Left renal cortex interstitium (tissue), 4 donors: ENCODE measurements at regions not wholly inside any gene's neighbourhood (a gene's known extent, or its start where the extent isn't known, plus 50 kb on each side); places are given as distances from the start of the nearest gene placed in this dataset.

ENCODE experiments used
- DNase-seq, 4 donors: peaks; one replicate each; pipeline ENCODE4 v3.0.0-alpha.2; 2013; ENCODE audit warnings: low read depth in 4 of 4, low spot score in 2 of 4, missing footprints in 1 of 4

GRCh38 chr4:136198358-136198757, 1333.9 kb downstream of the PCDH18 start:
- no peak for DNase-seq

GRCh38 chr4:136194962-136195361, 1337.3 kb downstream of the PCDH18 start:
- no peak for DNase-seq

- DNase-seq: no peak
These were observed 1345.6 kb downstream of the PCDH18 start for GRCh38 chr4:136186650-136187049.

GRCh38 chr4:136183513-136183912, 1348.8 kb downstream of the PCDH18 start:
- DNase-seq: no peak

GRCh38 chr4:136156947-136157346, 1375.3 kb downstream of the PCDH18 start:
- no peak for DNase-seq

GRCh38 chr4:136150046-136150445, 1382.2 kb downstream of the PCDH18 start:
- no peak for DNase-seq

GRCh38 chr4:136136601-136137000, 1395.7 kb downstream of the PCDH18 start:
- DNase-seq: no peak

- DNase-seq: no peak
These were observed 1408.0 kb downstream of the PCDH18 start for GRCh38 chr4:136124251-136124745.

GRCh38 chr4:136121426-136121825, 1410.9 kb downstream of the PCDH18 start:
- no peak for DNase-seq

- DNase-seq: no peak
These were observed 1418.4 kb downstream of the PCDH18 start for GRCh38 chr4:136113921-136114320.

- no peak for DNase-seq
These were observed 1420.2 kb downstream of the PCDH18 start for GRCh38 chr4:136112116-136112515.

GRCh38 chr4:136106753-136107152, 1425.5 kb downstream of the PCDH18 start:
- DNase-seq: no peak

GRCh38 chr4:136103616-136104015, 1428.7 kb downstream of the PCDH18 start:
- no peak for DNase-seq

GRCh38 chr4:136097676-136098075, 1434.6 kb downstream of the PCDH18 start:
- no peak for DNase-seq

GRCh38 chr4:136088211-136088867, 1444.0 kb downstream of the PCDH18 start:
- no peak for DNase-seq

GRCh38 chr4:136078976-136079375, 1453.3 kb downstream of the PCDH18 start:
- DNase-seq: no peak

- DNase-seq: no peak
These were observed 1475.5 kb downstream of the PCDH18 start for GRCh38 chr4:136056748-136057147.

- DNase-seq: no peak
These were observed 1476.9 kb downstream of the PCDH18 start for GRCh38 chr4:136055360-136055759.

- no peak for DNase-seq
These were observed 1495.5 kb downstream of the PCDH18 start for GRCh38 chr4:136036744-136037143.

- no peak for DNase-seq
These were observed 1499.9 kb downstream of the PCDH18 start for GRCh38 chr4:136032391-136032790.

GRCh38 chr4:136025540-136025939, 1506.8 kb downstream of the PCDH18 start:
- no peak for DNase-seq

GRCh38 chr4:136017556-136017955, 1514.7 kb downstream of the PCDH18 start:
- DNase-seq: no peak

- peak in 3 of 4 donors; percentile 14 to 31 (median 23) for DNase-seq
These were observed 1520.1 kb downstream of the PCDH18 start for GRCh38 chr4:136012220-136012619.
